ENCODE measurements at regions not wholly inside any gene's neighbourhood (a gene's known extent, or its start where the extent isn't known, plus 50 kb on each side); places are given as distances from the start of the nearest gene placed in this dataset.
A peak's percentile ranks its signal among the peaks of the same experiment; 100 is the strongest.

- DNase-seq (ENCODE audit: low read depth) = no peak
- Histone ChIP-seq H3K27me3 (ENCODE audit: control insufficient read depth, insufficient read depth, low read length) (no peaks in the 10 kb centered on the region), H3K36me3 (ENCODE audit: control insufficient read depth, insufficient read depth, low read length) (no peaks in the 10 kb centered on the region), H3K4me3 (ENCODE audit: low read depth, low read length) (no peak overlapping the region)
- FAIRE-seq = no peak
- no peak for TF ChIP-seq CTCF (IDR thresholded peaks at IDR 0.05; ENCODE audit: insufficient read depth, low read length, severe bottlenecking)
Observed at GRCh38 chr15:31474059-31474868, 147.6 kb downstream of the KLF13 start.

GRCh38 chr15:31476236-31476810 lies 149.7 kb downstream of the KLF13 start:
- no peaks in the 10 kb centered on the region for H3K36me3 ChIP-seq (ENCODE audit: control insufficient read depth, insufficient read depth, low read length)
- TF ChIP-seq CTCF (IDR thresholded peaks at IDR 0.05; ENCODE audit: insufficient read depth, low read length, severe bottlenecking) = no peak
- DNase-seq (ENCODE audit: low read depth) (no peak), FAIRE-seq (peak; percentile 60)
- H3K27me3 ChIP-seq (ENCODE audit: control insufficient read depth, insufficient read depth, low read length) = no peaks in the 10 kb centered on the region
- H3K4me3 ChIP-seq (ENCODE audit: low read depth, low read length) = no peak overlapping the region

GRCh38 chr15:31476866-31477265 lies 150.2 kb downstream of the KLF13 start:
- no peak for FAIRE-seq
- no peaks in the 10 kb centered on the region for H3K27me3 ChIP-seq (ENCODE audit: control insufficient read depth, insufficient read depth, low read length)
- H3K36me3 ChIP-seq (ENCODE audit: control insufficient read depth, insufficient read depth, low read length) = no peaks in the 10 kb centered on the region
- H3K4me3 ChIP-seq (ENCODE audit: low read depth, low read length) = no peak overlapping the region
- no peak for DNase-seq (ENCODE audit: low read depth)
- no peak for TF ChIP-seq CTCF (IDR thresholded peaks at IDR 0.05; ENCODE audit: insufficient read depth, low read length, severe bottlenecking)

GRCh38 chr15:31477301-31477700 lies 150.7 kb downstream of the KLF13 start:
- Histone ChIP-seq H3K27me3 (ENCODE audit: control insufficient read depth, insufficient read depth, low read length) (peaks cover 1% of the 10 kb centered on the region), H3K36me3 (ENCODE audit: control insufficient read depth, insufficient read depth, low read length) (no peaks in the 10 kb centered on the region), H3K4me3 (ENCODE audit: low read depth, low read length) (no peak overlapping the region)
- TF ChIP-seq CTCF (IDR thresholded peaks at IDR 0.05; ENCODE audit: insufficient read depth, low read length, severe bottlenecking) = no peak
- FAIRE-seq = no peak
- no peak for DNase-seq (ENCODE audit: low read depth)

GRCh38 chr15:31477851-31478701 lies 151.4 kb downstream of the KLF13 start:
- no peak overlapping the region for H3K4me3 ChIP-seq (ENCODE audit: low read depth, low read length)
- TF ChIP-seq CTCF (IDR thresholded peaks at IDR 0.05; ENCODE audit: insufficient read depth, low read length, severe bottlenecking) = no peak
- H3K27me3 ChIP-seq (ENCODE audit: control insufficient read depth, insufficient read depth, low read length) = peaks cover 7% of the 10 kb centered on the region
- no peaks in the 10 kb centered on the region for H3K36me3 ChIP-seq (ENCODE audit: control insufficient read depth, insufficient read depth, low read length)
- DNase-seq (ENCODE audit: low read depth) = no peak
- no peak for FAIRE-seq
